HFF-Myc (cell line): ENCODE measurements at regions not wholly inside any gene's neighbourhood (a gene's known extent, or its start where the extent isn't known, plus 50 kb on each side); places are given as distances from the start of the nearest gene placed in this dataset.

ENCODE experiments used
- DNase-seq: peaks from one replicate; pipeline ENCODE4 v3.0.0-alpha.2; 2011; ENCODE audit warnings: low read depth; ENCODE audit errors: extremely low read depth
- H3K4me3 ChIP-seq: replicated peaks from 2 replicates; pipeline ENCODE4 v1.5.1; 2011; ENCODE audit warnings: low read depth, mild to moderate bottlenecking, control low read depth, low read length
- CTCF ChIP-seq: IDR thresholded peaks from 2 replicates; pipeline ENCODE4 v1.5.1; 2012; ENCODE audit warnings: mild to moderate bottlenecking, low read depth, low read length, control low read depth; ENCODE audit errors: missing control alignments

- DNase-seq = no peak
- TF ChIP-seq CTCF = no peak
- no peak overlapping the region for H3K4me3 ChIP-seq
These were observed 83.1 kb downstream of the PDCL3 start for GRCh38 chr2:100645695-100646429.

- no peak overlapping the region for H3K4me3 ChIP-seq
- DNase-seq = no peak
- TF ChIP-seq CTCF = no peak
These were observed 84.9 kb downstream of the PDCL3 start for GRCh38 chr2:100647709-100648108.

GRCh38 chr2:100650151-100650550, 87.4 kb downstream of the PDCL3 start:
- H3K4me3 ChIP-seq = no peak overlapping the region
- no peak for DNase-seq
- no peak for TF ChIP-seq CTCF

GRCh38 chr2:100653449-100654035, 90.7 kb downstream of the PDCL3 start:
- DNase-seq = no peak
- H3K4me3 ChIP-seq = no peak overlapping the region
- no peak for TF ChIP-seq CTCF

GRCh38 chr2:100654611-100655010, 91.8 kb downstream of the PDCL3 start:
- no peak overlapping the region for H3K4me3 ChIP-seq
- no peak for DNase-seq
- no peak for TF ChIP-seq CTCF

GRCh38 chr2:100655446-100655845, 92.7 kb downstream of the PDCL3 start:
- no peak overlapping the region for H3K4me3 ChIP-seq
- no peak for DNase-seq
- no peak for TF ChIP-seq CTCF

- no peak overlapping the region for H3K4me3 ChIP-seq
- no peak for TF ChIP-seq CTCF
- no peak for DNase-seq
These were observed 93.2 kb downstream of the PDCL3 start for GRCh38 chr2:100655936-100656534.
